ENCODE measurements at regions not wholly inside any gene's neighbourhood (a gene's known extent, or its start where the extent isn't known, plus 50 kb on each side); places are given as distances from the start of the nearest gene placed in this dataset.

GRCh38 chr13:111461445-111462149, 141.2 kb downstream of the TEX29 start:
- H3K27me3 ChIP-seq (ENCODE audit: control insufficient read depth, low read length): 0 out of 2 replicates have a peak, but pooled peaks cover 2% of the 10 kb centered on the region
- H3F3A ChIP-seq (ENCODE audit: control insufficient read depth, insufficient read depth): no peaks in the 10 kb centered on the region
- H3K9me3 ChIP-seq (ENCODE audit: control insufficient read depth, insufficient read depth, low read length): no peaks in the 10 kb centered on the region
- H3K27ac ChIP-seq (ENCODE audit: low read depth, low read length): no peak overlapping the region
- no peaks in the 10 kb centered on the region for H4K20me1 ChIP-seq (ENCODE audit: control insufficient read depth, insufficient read depth, low read depth, low read length)
- no peaks in the 10 kb centered on the region for H3K79me2 ChIP-seq (ENCODE audit: control insufficient read depth, low read length)
- H3K4me1 ChIP-seq (ENCODE audit: control insufficient read depth, low read length): no peaks in the 10 kb centered on the region
- H3K36me3 ChIP-seq (ENCODE audit: control insufficient read depth, low read length): no peaks in the 10 kb centered on the region
- H3K9me2 ChIP-seq (replicated peaks; ENCODE audit: control insufficient read depth, low read length): no peaks in the 10 kb centered on the region
- no peak overlapping the region for H3K4me2 ChIP-seq (ENCODE audit: low read length)
- no peak overlapping the region for H3K4me3 ChIP-seq (ENCODE audit: low read length)
- no peak for TF ChIP-seq EZH2phosphoT487 (IDR thresholded peaks at IDR 0.05; ENCODE audit: borderline replicate concordance, low read length)
- no peak for TF ChIP-seq CTCF (IDR thresholded peaks at IDR 0.05; ENCODE audit: low read depth, low read length, poor library complexity, severe bottlenecking)

DNA sequence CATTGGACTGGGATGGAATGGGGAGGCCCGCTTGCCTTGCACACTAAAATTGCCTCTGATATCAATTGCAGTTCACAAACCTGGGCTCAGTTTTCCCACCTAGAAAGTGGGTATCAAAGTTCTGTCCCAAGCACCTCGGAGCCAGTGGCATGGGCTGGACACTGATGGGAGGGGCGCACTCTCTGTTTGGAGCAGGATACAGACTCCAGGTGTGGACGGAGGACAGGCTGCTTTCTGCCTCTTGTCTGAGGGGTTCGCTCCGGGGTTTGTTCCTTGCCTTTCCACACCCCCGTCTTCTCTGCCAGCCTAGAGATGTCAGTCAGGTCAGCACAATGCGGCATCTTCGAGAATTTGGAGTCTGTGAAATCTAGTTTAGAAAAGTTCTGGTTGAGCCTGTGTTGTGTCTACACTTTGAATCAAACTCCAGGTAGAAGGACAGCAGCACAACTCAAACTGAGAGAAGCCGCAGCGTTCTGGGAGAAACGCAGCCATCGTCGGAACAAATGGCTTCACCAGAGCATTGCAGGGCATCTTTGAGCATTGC, 141.9 kb downstream of the TEX29 start:
- no peaks in the 10 kb centered on the region for H3K36me3 ChIP-seq (ENCODE audit: control insufficient read depth, low read length)
- H4K20me1 ChIP-seq (ENCODE audit: control insufficient read depth, insufficient read depth, low read depth, low read length): no peaks in the 10 kb centered on the region
- no peaks in the 10 kb centered on the region for H3F3A ChIP-seq (ENCODE audit: control insufficient read depth, insufficient read depth)
- H3K4me3 ChIP-seq (ENCODE audit: low read length): no peak overlapping the region
- no peak for TF ChIP-seq EZH2phosphoT487 (IDR thresholded peaks at IDR 0.05; ENCODE audit: borderline replicate concordance, low read length)
- no peak for TF ChIP-seq CTCF (IDR thresholded peaks at IDR 0.05; ENCODE audit: low read depth, low read length, poor library complexity, severe bottlenecking)
- H3K4me2 ChIP-seq (ENCODE audit: low read length): no peak overlapping the region
- H3K9me3 ChIP-seq (ENCODE audit: control insufficient read depth, insufficient read depth, low read length): no peaks in the 10 kb centered on the region
- 0 out of 2 replicates have a peak, but pooled peaks cover 2% of the 10 kb centered on the region for H3K27me3 ChIP-seq (ENCODE audit: control insufficient read depth, low read length)
- H3K4me1 ChIP-seq (ENCODE audit: control insufficient read depth, low read length): no peaks in the 10 kb centered on the region
- no peaks in the 10 kb centered on the region for H3K9me2 ChIP-seq (replicated peaks; ENCODE audit: control insufficient read depth, low read length)
- H3K79me2 ChIP-seq (ENCODE audit: control insufficient read depth, low read length): no peaks in the 10 kb centered on the region
- no peak overlapping the region for H3K27ac ChIP-seq (ENCODE audit: low read depth, low read length)

DNA sequence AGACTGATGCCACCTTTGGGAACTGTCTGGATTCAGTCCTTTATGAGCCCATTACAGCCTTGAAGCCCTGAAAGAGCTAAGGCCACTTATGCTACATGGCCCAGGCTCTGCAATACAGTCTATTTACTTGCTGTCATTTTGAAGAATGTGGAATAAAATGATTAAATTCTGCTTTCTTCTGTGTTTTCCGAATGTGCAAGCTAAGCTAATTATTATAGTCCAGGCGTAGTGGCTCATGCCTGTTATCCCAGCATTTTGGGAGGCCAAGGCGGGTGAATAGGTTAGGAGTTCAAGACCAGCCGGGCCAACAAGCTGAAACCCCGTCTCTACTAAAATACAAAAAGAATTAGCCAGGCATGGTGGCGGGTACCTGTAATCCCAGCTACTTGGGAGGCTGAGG, 142.5 kb downstream of the TEX29 start:
- H3K79me2 ChIP-seq (ENCODE audit: control insufficient read depth, low read length): no peaks in the 10 kb centered on the region
- no peaks in the 10 kb centered on the region for H3F3A ChIP-seq (ENCODE audit: control insufficient read depth, insufficient read depth)
- no peaks in the 10 kb centered on the region for H3K9me2 ChIP-seq (replicated peaks; ENCODE audit: control insufficient read depth, low read length)
- H3K4me3 ChIP-seq (ENCODE audit: low read length): no peak overlapping the region
- no peaks in the 10 kb centered on the region for H3K9me3 ChIP-seq (ENCODE audit: control insufficient read depth, insufficient read depth, low read length)
- H3K27ac ChIP-seq (ENCODE audit: low read depth, low read length): no peak overlapping the region
- H3K4me2 ChIP-seq (ENCODE audit: low read length): no peak overlapping the region
- H4K20me1 ChIP-seq (ENCODE audit: control insufficient read depth, insufficient read depth, low read depth, low read length): no peaks in the 10 kb centered on the region
- H3K36me3 ChIP-seq (ENCODE audit: control insufficient read depth, low read length): no peaks in the 10 kb centered on the region
- 0 out of 2 replicates have a peak, but pooled peaks cover 2% of the 10 kb centered on the region for H3K27me3 ChIP-seq (ENCODE audit: control insufficient read depth, low read length)
- TF ChIP-seq EZH2phosphoT487 (IDR thresholded peaks at IDR 0.05; ENCODE audit: borderline replicate concordance, low read length) (no peak), CTCF (IDR thresholded peaks at IDR 0.05; ENCODE audit: low read depth, low read length, poor library complexity, severe bottlenecking) (no peak)
- no peaks in the 10 kb centered on the region for H3K4me1 ChIP-seq (ENCODE audit: control insufficient read depth, low read length)

All from DOHH2 (cell line).